Upper lobe of left lung (tissue), 4 donors: ENCODE measurements at regions not wholly inside any gene's neighbourhood (a gene's known extent, or its start where the extent isn't known, plus 50 kb on each side); places are given as distances from the start of the nearest gene placed in this dataset.

Source experiments
- EP300 ChIP-seq, 4 donors: sonication (generic); formaldehyde crosslinking; IDR thresholded peaks; one replicate each; pipeline ENCODE4 v1.5.1; 2017; ENCODE audit warnings: antibody characterized with exemption in 4 of 4, control low read depth in 2 of 4
- POLR2A ChIP-seq, 4 donors: fragments of 450-650 bp; IDR thresholded peaks; one replicate each; pipeline ENCODE4 v1.5.1; 2016 to 2017; ENCODE audit warnings: antibody characterized with exemption in 4 of 4, mild to moderate bottlenecking in 2 of 4
- POLR2AphosphoS5 ChIP-seq, 2 donors: sonication (generic); formaldehyde crosslinking; IDR thresholded peaks; one replicate each; pipeline ENCODE4 v1.5.1; 2017; ENCODE audit warnings: antibody characterized with exemption in 2 of 2
- TF ChIP-seq, protein P1 (sequence below), 6 experiments: fragments of 450-650 bp in 4 of 6; fragments of 200-600 bp in 2 of 6; sonication (generic) in 2 of 6; IDR thresholded peaks; one replicate each; pipeline ENCODE4 v1.5.1; 2016 to 2019; ENCODE audit warnings: antibody characterized with exemption in 6 of 6

DNA sequence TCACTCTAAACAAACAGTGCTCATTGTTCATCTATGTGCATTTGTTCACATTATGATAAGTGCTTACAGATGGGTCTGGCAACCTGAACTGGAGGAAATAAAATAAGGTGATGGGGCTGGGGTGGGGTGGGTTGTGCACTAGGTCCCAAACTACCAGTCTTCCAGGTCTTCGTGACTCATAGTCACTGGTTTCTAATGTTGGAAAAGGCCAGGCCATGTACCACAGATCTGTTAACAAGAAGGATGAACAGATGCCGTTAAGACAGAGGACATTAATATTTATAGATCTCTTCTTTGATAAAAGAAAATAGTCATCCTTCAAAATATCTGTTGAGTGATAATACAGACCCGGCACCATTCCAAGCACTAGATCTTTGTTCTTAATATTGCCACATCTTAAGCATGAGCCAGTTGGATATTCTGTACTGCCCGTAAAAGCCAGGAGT, 71.4 kb upstream of the STARD4 start:
- TF ChIP-seq POLR2AphosphoS5 (IDR thresholded peaks at IDR 0.05) (no peak), EP300 (IDR thresholded peaks at IDR 0.05) (no peak), POLR2A (IDR thresholded peaks at IDR 0.05) (no peak)
- TF ChIP-seq, protein P1, sequence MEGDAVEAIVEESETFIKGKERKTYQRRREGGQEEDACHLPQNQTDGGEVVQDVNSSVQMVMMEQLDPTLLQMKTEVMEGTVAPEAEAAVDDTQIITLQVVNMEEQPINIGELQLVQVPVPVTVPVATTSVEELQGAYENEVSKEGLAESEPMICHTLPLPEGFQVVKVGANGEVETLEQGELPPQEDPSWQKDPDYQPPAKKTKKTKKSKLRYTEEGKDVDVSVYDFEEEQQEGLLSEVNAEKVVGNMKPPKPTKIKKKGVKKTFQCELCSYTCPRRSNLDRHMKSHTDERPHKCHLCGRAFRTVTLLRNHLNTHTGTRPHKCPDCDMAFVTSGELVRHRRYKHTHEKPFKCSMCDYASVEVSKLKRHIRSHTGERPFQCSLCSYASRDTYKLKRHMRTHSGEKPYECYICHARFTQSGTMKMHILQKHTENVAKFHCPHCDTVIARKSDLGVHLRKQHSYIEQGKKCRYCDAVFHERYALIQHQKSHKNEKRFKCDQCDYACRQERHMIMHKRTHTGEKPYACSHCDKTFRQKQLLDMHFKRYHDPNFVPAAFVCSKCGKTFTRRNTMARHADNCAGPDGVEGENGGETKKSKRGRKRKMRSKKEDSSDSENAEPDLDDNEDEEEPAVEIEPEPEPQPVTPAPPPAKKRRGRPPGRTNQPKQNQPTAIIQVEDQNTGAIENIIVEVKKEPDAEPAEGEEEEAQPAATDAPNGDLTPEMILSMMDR (IDR thresholded peaks at IDR 0.05) = no peak
